ENCODE measurements at regions not wholly inside any gene's neighbourhood (a gene's known extent, or its start where the extent isn't known, plus 50 kb on each side); places are given as distances from the start of the nearest gene placed in this dataset.

DNA sequence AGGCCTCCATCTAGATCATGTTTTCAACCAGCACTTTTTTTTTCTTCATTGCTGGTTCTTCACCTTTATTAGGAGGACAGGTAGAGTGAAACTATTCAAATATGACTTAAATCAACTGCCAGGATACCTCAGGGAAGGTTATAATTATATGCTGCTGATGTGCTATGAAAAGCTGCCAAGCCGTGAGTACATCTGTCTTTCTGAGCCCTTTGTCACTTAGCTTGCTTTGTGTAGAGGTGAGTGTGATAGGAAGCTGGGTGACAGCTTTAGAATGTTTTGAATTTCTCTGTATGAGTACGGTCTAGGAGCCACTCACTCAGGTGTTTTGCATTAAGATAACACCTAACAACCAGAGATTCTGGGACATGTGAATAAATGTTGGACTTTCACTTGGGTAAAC lies 365.2 kb downstream of the OTUD1 start:
- TF ChIP-seq CTCF (IDR thresholded peaks at IDR 0.05; ENCODE audit: insufficient read depth, low read depth, low read length): no peak
- DNase-seq (ENCODE audit: low read depth): no peak
- no peak overlapping the region for H3K4me3 ChIP-seq (ENCODE audit: low read depth, low read length)

- no peak for DNase-seq (ENCODE audit: low read depth)
- no peak for TF ChIP-seq CTCF (IDR thresholded peaks at IDR 0.05; ENCODE audit: insufficient read depth, low read depth, low read length)
- no peak overlapping the region for H3K4me3 ChIP-seq (ENCODE audit: low read depth, low read length)
Observed at GRCh38 chr10:23813687-23814086, 374.8 kb downstream of the OTUD1 start.

- TF ChIP-seq CTCF (IDR thresholded peaks at IDR 0.05; ENCODE audit: insufficient read depth, low read depth, low read length): no peak
- DNase-seq (ENCODE audit: low read depth): no peak
- H3K4me3 ChIP-seq (ENCODE audit: low read depth, low read length): no peak overlapping the region
Observed at GRCh38 chr10:23818484-23818883, 379.6 kb downstream of the OTUD1 start.

GRCh38 chr10:23820792-23821191 lies 381.9 kb downstream of the OTUD1 start:
- no peak overlapping the region for H3K4me3 ChIP-seq (ENCODE audit: low read depth, low read length)
- TF ChIP-seq CTCF (IDR thresholded peaks at IDR 0.05; ENCODE audit: insufficient read depth, low read depth, low read length): no peak
- DNase-seq (ENCODE audit: low read depth): no peak

DNA sequence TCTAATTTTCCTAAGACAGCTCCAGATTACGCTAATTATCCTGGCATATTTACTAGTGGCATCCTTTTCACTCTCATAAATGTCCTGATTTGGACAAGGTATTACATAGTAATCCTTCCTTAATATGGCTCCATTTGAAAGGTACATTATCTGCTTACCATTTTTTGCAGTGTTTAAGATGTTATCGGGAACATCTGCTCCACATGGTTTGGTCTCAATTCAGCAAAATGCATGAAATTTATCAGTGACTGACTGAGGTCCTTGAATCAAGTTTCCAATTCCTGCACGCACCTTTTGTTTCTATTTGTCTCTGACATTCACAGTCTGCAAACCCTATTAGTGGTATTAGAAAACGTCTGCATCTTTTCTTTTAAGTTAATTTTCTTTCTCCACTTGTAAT lies 384.1 kb upstream of the KIAA1217 start:
- no peak overlapping the region for H3K4me3 ChIP-seq (ENCODE audit: low read depth, low read length)
- no peak for TF ChIP-seq CTCF (IDR thresholded peaks at IDR 0.05; ENCODE audit: insufficient read depth, low read depth, low read length)
- no peak for DNase-seq (ENCODE audit: low read depth)

GRCh38 chr10:23826421-23826820 lies 382.5 kb upstream of the KIAA1217 start:
- no peak overlapping the region for H3K4me3 ChIP-seq (ENCODE audit: low read depth, low read length)
- DNase-seq (ENCODE audit: low read depth): peak; percentile 2
- TF ChIP-seq CTCF (IDR thresholded peaks at IDR 0.05; ENCODE audit: insufficient read depth, low read depth, low read length): no peak

DNA sequence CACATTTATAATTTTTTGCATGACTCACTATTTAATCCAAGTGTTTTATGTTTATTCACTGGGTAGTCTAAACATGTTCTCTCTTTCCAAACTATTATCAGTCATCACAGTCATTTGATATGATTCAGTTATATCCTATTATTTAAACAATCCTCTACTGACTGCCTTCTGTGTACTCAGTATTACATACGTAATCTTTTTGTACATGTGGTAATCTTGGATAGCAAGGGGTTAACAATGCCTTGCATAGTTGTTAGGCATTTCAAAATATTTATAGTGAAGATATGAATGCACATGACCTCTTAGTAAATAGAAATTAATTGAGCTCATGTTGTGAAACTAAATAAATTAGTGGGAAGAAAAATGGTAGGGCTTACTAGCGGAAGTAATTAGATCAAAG lies 379.4 kb upstream of the KIAA1217 start:
- DNase-seq (ENCODE audit: low read depth): no peak
- H3K4me3 ChIP-seq (ENCODE audit: low read depth, low read length): no peak overlapping the region
- TF ChIP-seq CTCF (IDR thresholded peaks at IDR 0.05; ENCODE audit: insufficient read depth, low read depth, low read length): no peak

Measured in fibroblast of villous mesenchyme (primary cell).